Ishikawa (cell line): ENCODE measurements at regions not wholly inside any gene's neighbourhood (a gene's known extent, or its start where the extent isn't known, plus 50 kb on each side); places are given as distances from the start of the nearest gene placed in this dataset.

Source experiments
- CEBPB ChIP-seq: IDR thresholded peaks from 2 replicates; pipeline ENCODE4 v1.6.1; 2012
- CREB1 ChIP-seq: IDR thresholded peaks from 2 replicates; pipeline ENCODE4 v1.6.1; 2012; ENCODE audit warnings: low read depth
- EGR1 ChIP-seq: IDR thresholded peaks from 2 replicates; pipeline ENCODE4 v1.6.1; 2012
- EP300 ChIP-seq: IDR thresholded peaks from 2 replicates; pipeline ENCODE4 v1.6.1; 2012; ENCODE audit warnings: borderline replicate concordance
- FOXM1 ChIP-seq: IDR thresholded peaks from 2 replicates; pipeline ENCODE4 v1.6.1; 2012; ENCODE audit warnings: low read depth, borderline replicate concordance
- MAX ChIP-seq: IDR thresholded peaks from 2 replicates; pipeline ENCODE4 v1.6.1; 2012
- NFIC ChIP-seq: IDR thresholded peaks from 2 replicates; pipeline ENCODE4 v1.6.1; 2012
- RAD21 ChIP-seq: IDR thresholded peaks from 2 replicates; pipeline ENCODE4 v1.6.1; 2012; ENCODE audit warnings: low read depth
- REST ChIP-seq: IDR thresholded peaks from 2 replicates; pipeline ENCODE4 v1.6.1; 2012; ENCODE audit warnings: low read depth, mild to moderate bottlenecking
- TAF1 ChIP-seq: IDR thresholded peaks from 2 replicates; pipeline ENCODE4 v1.6.1; 2012; ENCODE audit warnings: low read depth, mild to moderate bottlenecking
- TCF12 ChIP-seq: IDR thresholded peaks from 2 replicates; pipeline ENCODE4 v1.6.1; 2012; ENCODE audit warnings: low read depth
- TEAD4 ChIP-seq: IDR thresholded peaks from 2 replicates; pipeline ENCODE4 v1.6.1; 2012
- USF1 ChIP-seq: IDR thresholded peaks from 2 replicates; pipeline ENCODE4 v1.6.1; 2012
- YY1 ChIP-seq: IDR thresholded peaks from 2 replicates; pipeline ENCODE4 v1.6.1; 2012; ENCODE audit warnings: low read depth
- ZBTB7A ChIP-seq: IDR thresholded peaks from 2 replicates; pipeline ENCODE4 v1.6.1; 2012; ENCODE audit warnings: low read depth

GRCh38 chr3:103699228-103699627 is 1264.4 kb downstream of the ZPLD1 start:
- no peak for TF ChIP-seq TCF12

GRCh38 chr3:103705641-103706040 is 1270.8 kb downstream of the ZPLD1 start:
- no peak for TF ChIP-seq EGR1
- no peak for TF ChIP-seq TCF12
- no peak for TF ChIP-seq NFIC
- TF ChIP-seq REST = no peak
- no peak for TF ChIP-seq MAX
- no peak for TF ChIP-seq CREB1
- no peak for TF ChIP-seq ZBTB7A
- no peak for TF ChIP-seq EP300
- TF ChIP-seq RAD21 = no peak
- no peak for TF ChIP-seq CEBPB
- TF ChIP-seq TAF1 = no peak
- TF ChIP-seq USF1 = no peak

GRCh38 chr3:103706671-103707070 is 1271.9 kb downstream of the ZPLD1 start:
- no peak for TF ChIP-seq USF1
- no peak for TF ChIP-seq NFIC
- TF ChIP-seq TAF1 = no peak
- no peak for TF ChIP-seq YY1
- no peak for TF ChIP-seq CEBPB
- no peak for TF ChIP-seq TCF12
- TF ChIP-seq MAX = no peak

GRCh38 chr3:103711670-103712069 is 1276.9 kb downstream of the ZPLD1 start:
- TF ChIP-seq CEBPB = no peak
- TF ChIP-seq TCF12 = no peak
- no peak for TF ChIP-seq ZBTB7A
- no peak for TF ChIP-seq MAX
- no peak for TF ChIP-seq NFIC
- no peak for TF ChIP-seq REST
- no peak for TF ChIP-seq YY1
- no peak for TF ChIP-seq TAF1

GRCh38 chr3:103712320-103713008 is 1277.6 kb downstream of the ZPLD1 start:
- no peak for TF ChIP-seq TCF12

- TF ChIP-seq TAF1 (no peak), REST (no peak), CEBPB (no peak), TEAD4 (no peak), EP300 (no peak), EGR1 (no peak), FOXM1 (no peak), ZBTB7A (no peak), YY1 (no peak), MAX (no peak)
Measured at GRCh38 chr3:103729547-103729946, 1294.7 kb downstream of the ZPLD1 start.
